Ishikawa (cell line): ENCODE measurements at regions not wholly inside any gene's neighbourhood (a gene's known extent, or its start where the extent isn't known, plus 50 kb on each side); places are given as distances from the start of the nearest gene placed in this dataset.

Source experiments
- CEBPB ChIP-seq: IDR thresholded peaks from 2 replicates; pipeline ENCODE4 v1.6.1; 2012
- CREB1 ChIP-seq: IDR thresholded peaks from 2 replicates; pipeline ENCODE4 v1.6.1; 2012; ENCODE audit warnings: low read depth
- EGR1 ChIP-seq: IDR thresholded peaks from 2 replicates; pipeline ENCODE4 v1.6.1; 2012
- EP300 ChIP-seq: IDR thresholded peaks from 2 replicates; pipeline ENCODE4 v1.6.1; 2012; ENCODE audit warnings: borderline replicate concordance
- FOXM1 ChIP-seq: IDR thresholded peaks from 2 replicates; pipeline ENCODE4 v1.6.1; 2012; ENCODE audit warnings: low read depth, borderline replicate concordance
- MAX ChIP-seq: IDR thresholded peaks from 2 replicates; pipeline ENCODE4 v1.6.1; 2012
- NFIC ChIP-seq: IDR thresholded peaks from 2 replicates; pipeline ENCODE4 v1.6.1; 2012
- RAD21 ChIP-seq: IDR thresholded peaks from 2 replicates; pipeline ENCODE4 v1.6.1; 2012; ENCODE audit warnings: low read depth
- REST ChIP-seq: IDR thresholded peaks from 2 replicates; pipeline ENCODE4 v1.6.1; 2012; ENCODE audit warnings: low read depth, mild to moderate bottlenecking
- TAF1 ChIP-seq: IDR thresholded peaks from 2 replicates; pipeline ENCODE4 v1.6.1; 2012; ENCODE audit warnings: low read depth, mild to moderate bottlenecking
- TCF12 ChIP-seq: IDR thresholded peaks from 2 replicates; pipeline ENCODE4 v1.6.1; 2012; ENCODE audit warnings: low read depth
- TEAD4 ChIP-seq: IDR thresholded peaks from 2 replicates; pipeline ENCODE4 v1.6.1; 2012
- YY1 ChIP-seq: IDR thresholded peaks from 2 replicates; pipeline ENCODE4 v1.6.1; 2012; ENCODE audit warnings: low read depth
- ZBTB7A ChIP-seq: IDR thresholded peaks from 2 replicates; pipeline ENCODE4 v1.6.1; 2012; ENCODE audit warnings: low read depth
- TF ChIP-seq, protein P1 (sequence below): IDR thresholded peaks from 2 replicates; pipeline ENCODE4 v1.6.1; 2012

GRCh38 chr22:48443680-48444079 is 1384.0 kb downstream of the BRD1 start:
- TF ChIP-seq NFIC (no peak), TCF12 (no peak), FOXM1 (no peak), YY1 (no peak), TAF1 (no peak), CREB1 (no peak), TEAD4 (no peak), CEBPB (no peak), MAX (no peak), RAD21 (no peak), ZBTB7A (no peak), EP300 (no peak), REST (no peak), EGR1 (no peak)
- TF ChIP-seq, protein P1, sequence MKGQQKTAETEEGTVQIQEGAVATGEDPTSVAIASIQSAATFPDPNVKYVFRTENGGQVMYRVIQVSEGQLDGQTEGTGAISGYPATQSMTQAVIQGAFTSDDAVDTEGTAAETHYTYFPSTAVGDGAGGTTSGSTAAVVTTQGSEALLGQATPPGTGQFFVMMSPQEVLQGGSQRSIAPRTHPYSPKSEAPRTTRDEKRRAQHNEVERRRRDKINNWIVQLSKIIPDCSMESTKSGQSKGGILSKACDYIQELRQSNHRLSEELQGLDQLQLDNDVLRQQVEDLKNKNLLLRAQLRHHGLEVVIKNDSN = no peak

GRCh38 chr22:48442663-48443062 is 1385.0 kb downstream of the BRD1 start:
- TF ChIP-seq TEAD4 = no peak
- TF ChIP-seq TCF12 = no peak
- no peak for TF ChIP-seq YY1
- TF ChIP-seq ZBTB7A = no peak
- TF ChIP-seq NFIC = no peak
- no peak for TF ChIP-seq EGR1

DNA sequence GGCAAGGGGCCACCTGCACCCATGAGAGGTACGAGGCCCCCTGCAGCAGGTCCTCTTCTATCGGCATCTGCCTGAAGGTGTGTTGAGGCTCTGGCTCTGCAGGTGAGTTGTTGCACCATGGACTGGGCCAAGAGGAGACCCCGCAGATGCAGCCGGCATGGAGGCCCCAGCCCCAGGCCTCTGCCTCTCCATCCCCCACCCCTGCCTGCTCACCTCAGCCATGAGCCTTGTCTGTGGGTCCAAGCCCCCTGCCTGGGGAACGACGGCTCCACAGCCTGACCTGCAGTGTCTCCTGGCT is 1386.2 kb downstream of the BRD1 start:
- TF ChIP-seq TEAD4 = no peak
- TF ChIP-seq RAD21 = no peak
- no peak for TF ChIP-seq FOXM1
- TF ChIP-seq MAX = no peak
- no peak for TF ChIP-seq CREB1
- no peak for TF ChIP-seq REST
- no peak for TF ChIP-seq YY1
- no peak for TF ChIP-seq EP300
- TF ChIP-seq, protein P1 = no peak
- TF ChIP-seq ZBTB7A = no peak
- TF ChIP-seq TAF1 = no peak
- no peak for TF ChIP-seq TCF12
- no peak for TF ChIP-seq NFIC
- TF ChIP-seq CEBPB = no peak
- TF ChIP-seq EGR1 = no peak

DNA sequence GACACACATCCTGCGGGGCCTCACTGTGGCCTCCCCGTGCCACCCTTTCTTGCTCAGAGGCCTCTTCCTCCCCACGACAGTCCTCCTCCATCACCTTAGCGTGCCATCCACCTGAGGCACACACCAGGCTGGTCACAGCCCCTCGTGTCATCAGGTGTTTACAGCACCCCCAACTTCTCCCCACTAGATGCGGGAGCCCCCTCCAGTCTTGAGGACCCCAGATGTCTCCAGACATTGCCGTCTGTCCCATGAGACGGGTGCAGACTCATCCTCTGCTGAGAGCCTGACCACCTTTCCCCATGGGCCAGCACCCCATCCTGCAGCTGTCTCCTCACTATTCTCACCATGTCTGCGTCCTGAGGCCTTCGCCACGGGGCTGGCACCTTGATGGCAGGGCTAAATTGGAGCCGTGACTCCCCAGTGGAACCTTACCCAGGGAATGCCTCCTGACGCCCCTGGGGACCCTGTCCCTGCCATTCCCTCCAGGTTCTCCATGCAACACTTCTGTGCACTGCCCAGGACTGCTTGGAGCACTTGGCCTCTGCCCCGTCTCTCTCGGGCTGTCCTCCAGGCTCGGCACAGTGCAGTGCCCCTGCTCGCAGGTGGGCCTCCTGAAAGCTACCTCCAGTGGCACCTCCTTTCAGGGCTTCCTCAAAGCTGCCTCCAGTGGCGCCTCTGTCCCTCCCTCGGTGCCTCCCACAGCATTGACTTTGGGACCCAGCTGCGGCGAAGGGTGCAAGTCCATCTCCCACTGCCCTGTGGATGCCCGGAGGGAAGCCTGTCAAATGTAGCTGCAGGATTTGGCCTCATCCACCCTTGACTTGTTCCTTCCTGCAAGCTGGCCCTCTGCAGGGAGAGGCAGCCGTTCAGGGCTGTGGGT is 1386.8 kb downstream of the BRD1 start:
- TF ChIP-seq MAX (no peak), YY1 (no peak), TEAD4 (no peak), FOXM1 (no peak), REST (no peak), TCF12 (no peak), CREB1 (no peak), EP300 (no peak), TAF1 (no peak), NFIC (no peak), ZBTB7A (no peak), EGR1 (no peak), CEBPB (no peak), RAD21 (no peak)
- TF ChIP-seq, protein P1 = no peak
